ENCODE measurements at regions not wholly inside any gene's neighbourhood (a gene's known extent, or its start where the extent isn't known, plus 50 kb on each side); places are given as distances from the start of the nearest gene placed in this dataset.

DNA sequence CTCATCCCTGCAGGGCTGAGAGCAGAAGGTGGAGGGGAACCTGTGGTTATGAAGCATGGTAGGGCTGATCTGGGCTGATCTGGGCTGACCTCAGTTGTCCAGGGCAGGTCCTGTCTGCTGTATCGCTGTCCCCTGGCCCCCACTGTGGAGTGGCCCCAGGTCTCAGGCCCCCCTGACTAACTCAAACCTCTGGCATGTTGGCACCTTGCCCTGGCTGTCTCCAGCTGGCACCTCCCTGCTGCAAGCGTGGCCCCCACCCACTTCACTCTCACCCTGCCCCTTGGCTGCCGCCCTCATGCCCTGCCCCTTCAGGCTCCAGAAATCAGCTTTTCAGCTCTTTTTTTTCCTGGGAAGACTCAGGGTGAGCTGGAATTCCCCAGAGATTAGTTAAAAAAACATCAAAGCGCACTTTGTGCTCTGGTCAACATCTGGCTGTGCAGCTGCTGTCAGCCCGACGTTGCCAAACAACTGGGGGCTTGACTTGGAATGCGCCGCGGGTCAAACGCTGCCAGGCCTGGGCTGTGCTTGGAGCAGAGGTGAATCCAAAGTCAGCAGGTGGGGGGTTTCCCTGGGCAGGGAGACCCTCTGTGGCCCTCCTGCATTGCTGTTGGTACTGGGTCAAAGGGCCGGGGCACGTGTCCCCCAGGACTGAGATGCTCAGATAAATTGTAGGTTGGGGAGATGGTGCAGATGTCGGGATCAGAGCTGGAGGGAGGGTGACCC lies 173.8 kb upstream of the HDAC4 start:
- TF ChIP-seq CTCF (IDR thresholded peaks at IDR 0.05) (no peak), POLR2A (IDR thresholded peaks at IDR 0.05) (no peak)
